HL-60 (cell line): ENCODE measurements at regions not wholly inside any gene's neighbourhood (a gene's known extent, or its start where the extent isn't known, plus 50 kb on each side); places are given as distances from the start of the nearest gene placed in this dataset.

Experiments used
- DNase-seq, 2 experiments: peaks; one replicate each; pipeline ENCODE4 v3.0.0-alpha.2; 2010 to 2020; ENCODE audit warnings: low read depth in 1 of 2, low spot score in 1 of 2
- H3K27ac ChIP-seq: fragments of 250-450 bp; sonication (Bioruptor Pico); replicated peaks from 2 replicates; pipeline ENCODE4 v1.5.1; 2020; ENCODE audit warnings: mild to moderate bottlenecking, moderate library complexity
- H3K27me3 ChIP-seq: fragments of 250-450 bp; sonication (Bioruptor Pico); 2 replicates; pipeline ENCODE4 v1.5.1; 2021; ENCODE audit warnings: mild to moderate bottlenecking, moderate library complexity; ENCODE audit not compliant: insufficient read depth, poor library complexity, severe bottlenecking
- H3K4me3 ChIP-seq: replicated peaks from 2 replicates; pipeline ENCODE4 v1.5.1; 2011; ENCODE audit warnings: mild to moderate bottlenecking, control low read depth, low read length; ENCODE audit not compliant: insufficient read depth
- CTCF ChIP-seq: IDR thresholded peaks from one replicate; pipeline ENCODE4 v1.5.1; 2011; ENCODE audit warnings: low read length, control low read depth, inconsistent platforms; ENCODE audit not compliant: insufficient read depth
- GABPA ChIP-seq: IDR thresholded peaks from 2 replicates; pipeline ENCODE4 v1.6.1; 2012; ENCODE audit warnings: low read depth
- POLR2AphosphoS5 ChIP-seq: IDR thresholded peaks from 2 replicates; pipeline ENCODE4 v1.6.1; 2012; ENCODE audit warnings: low read depth
- REST ChIP-seq: IDR thresholded peaks from 2 replicates; pipeline ENCODE4 v1.6.1; 2012; ENCODE audit warnings: low read depth; ENCODE audit not compliant: insufficient replicate concordance
- SPI1 ChIP-seq: IDR thresholded peaks from 2 replicates; pipeline ENCODE4 v1.6.1; 2012; ENCODE audit warnings: low read depth, mild to moderate bottlenecking, borderline replicate concordance

GRCh38 chr4:164616961-164617360, 137.0 kb upstream of the SMIM31 start:
- H3K27ac ChIP-seq: no peak overlapping the region
- no peak for TF ChIP-seq SPI1
- no peak for TF ChIP-seq GABPA
- TF ChIP-seq POLR2AphosphoS5: no peak
- TF ChIP-seq REST: no peak
- no peak for TF ChIP-seq CTCF
- no peaks in the 10 kb centered on the region for H3K27me3 ChIP-seq
- H3K4me3 ChIP-seq: no peak overlapping the region
- no peak for DNase-seq

GRCh38 chr4:164617426-164617825, 136.5 kb upstream of the SMIM31 start:
- TF ChIP-seq CTCF (no peak), SPI1 (no peak), POLR2AphosphoS5 (no peak), GABPA (no peak), REST (no peak)
- no peaks in the 10 kb centered on the region for H3K27me3 ChIP-seq
- DNase-seq: no peak
- no peak overlapping the region for H3K27ac ChIP-seq
- H3K4me3 ChIP-seq: no peak overlapping the region

- Histone ChIP-seq H3K27me3 (no peaks in the 10 kb centered on the region), H3K4me3 (no peak overlapping the region), H3K27ac (no peak overlapping the region)
- TF ChIP-seq CTCF (no peak), SPI1 (no peak), REST (no peak)
- no peak for DNase-seq
Measured at GRCh38 chr4:164617911-164618310, 136.0 kb upstream of the SMIM31 start.
